GM19397 (cell line): ENCODE measurements at regions not wholly inside any gene's neighbourhood (a gene's known extent, or its start where the extent isn't known, plus 50 kb on each side); places are given as distances from the start of the nearest gene placed in this dataset.

ENCODE experiments used
- ATAC-seq: cut with Tn5 transposase; IDR thresholded peaks from one replicate; pipeline ENCODE4 v1.9.1; 2021; ENCODE audit warnings: mild to moderate bottlenecking, moderate library complexity; ENCODE audit not compliant: unreplicated experiment

GRCh38 chr10:130875897-130876472, 435.5 kb downstream of the TCERG1L start:
- ATAC-seq = no peak

- ATAC-seq = no peak
Observed at GRCh38 chr10:130877126-130877525, 434.4 kb downstream of the TCERG1L start.

GRCh38 chr10:130878131-130878530, 433.4 kb downstream of the TCERG1L start:
- ATAC-seq = no peak

- no peak for ATAC-seq
Observed at GRCh38 chr10:130882906-130883305, 428.6 kb downstream of the TCERG1L start.

GRCh38 chr10:130884456-130884855, 427.1 kb downstream of the TCERG1L start:
- ATAC-seq = no peak

GRCh38 chr10:130885021-130885655, 426.4 kb downstream of the TCERG1L start:
- no peak for ATAC-seq

- no peak for ATAC-seq
Observed at GRCh38 chr10:130887170-130887569, 424.4 kb downstream of the TCERG1L start.

GRCh38 chr10:130888493-130888892, 423.0 kb downstream of the TCERG1L start:
- no peak for ATAC-seq

- ATAC-seq = no peak
Observed at GRCh38 chr10:130889240-130889639, 422.3 kb downstream of the TCERG1L start.

- no peak for ATAC-seq
Observed at GRCh38 chr10:130889780-130890179, 421.7 kb downstream of the TCERG1L start.

GRCh38 chr10:130891066-130891465, 420.5 kb downstream of the TCERG1L start:
- ATAC-seq = no peak

- ATAC-seq = no peak
Observed at GRCh38 chr10:130894471-130894870, 417.1 kb downstream of the TCERG1L start.

GRCh38 chr10:130895161-130895560, 416.4 kb downstream of the TCERG1L start:
- no peak for ATAC-seq

- no peak for ATAC-seq
Observed at GRCh38 chr10:130897815-130898214, 413.7 kb downstream of the TCERG1L start.

- no peak for ATAC-seq
Observed at GRCh38 chr10:130898381-130898780, 413.1 kb downstream of the TCERG1L start.

GRCh38 chr10:130899856-130900255, 411.7 kb downstream of the TCERG1L start:
- no peak for ATAC-seq

GRCh38 chr10:130900441-130901160, 410.9 kb downstream of the TCERG1L start:
- ATAC-seq = no peak

GRCh38 chr10:130901311-130902165, 410.0 kb downstream of the TCERG1L start:
- no peak for ATAC-seq

GRCh38 chr10:130902471-130902870, 409.1 kb downstream of the TCERG1L start:
- no peak for ATAC-seq

- no peak for ATAC-seq
Observed at GRCh38 chr10:130902929-130903328, 408.6 kb downstream of the TCERG1L start.

GRCh38 chr10:130904676-130905075, 406.8 kb downstream of the TCERG1L start:
- ATAC-seq = no peak
